Endodermal cell (in vitro differentiated cells): ENCODE measurements at regions not wholly inside any gene's neighbourhood (a gene's known extent, or its start where the extent isn't known, plus 50 kb on each side); places are given as distances from the start of the nearest gene placed in this dataset.

Experiments
- DNase-seq: peaks from one replicate; pipeline ENCODE4 v3.0.0-alpha.2; 2017
- H3K27ac ChIP-seq: 2 replicates; pipeline ENCODE4 v1.5.1; 2013; ENCODE audit warnings: mild to moderate bottlenecking, low read depth, low read length, moderate library complexity
- H3K27me3 ChIP-seq: 2 replicates; pipeline ENCODE4 v1.6.1; 2013; ENCODE audit warnings: mild to moderate bottlenecking, low read length, moderate library complexity; ENCODE audit not compliant: insufficient read depth, control insufficient read depth, poor library complexity, severe bottlenecking
- H3K36me3 ChIP-seq: 2 replicates; pipeline ENCODE4 v1.7.0; 2013; ENCODE audit warnings: mild to moderate bottlenecking, low read length, moderate library complexity; ENCODE audit not compliant: control insufficient read depth, insufficient read depth
- H3K4me1 ChIP-seq: one replicate; pipeline ENCODE4 v1.7.0; 2013; ENCODE audit warnings: low read length; ENCODE audit not compliant: control insufficient read depth, insufficient read depth
- H3K4me3 ChIP-seq: 2 replicates; pipeline ENCODE4 v1.5.1; 2013; ENCODE audit warnings: mild to moderate bottlenecking, low read length, moderate library complexity
- H3K9ac ChIP-seq: 2 replicates; pipeline ENCODE4 v1.6.1; 2013; ENCODE audit warnings: mild to moderate bottlenecking, low read length, moderate library complexity; ENCODE audit not compliant: poor library complexity, severe bottlenecking; ENCODE audit errors: extremely low read depth
- H3K9me3 ChIP-seq: 2 replicates; pipeline ENCODE4 v1.6.1; 2013; ENCODE audit warnings: mild to moderate bottlenecking, low read length, moderate library complexity; ENCODE audit not compliant: control insufficient read depth
- H3K27ac Mint-ChIP-seq: 2 replicates; pipeline ENCODE4 v1.8.0; 2020; ENCODE audit warnings: mixed read lengths
- H3K27me3 Mint-ChIP-seq: 2 replicates; pipeline ENCODE4 v1.8.0; 2021; ENCODE audit warnings: mild to moderate bottlenecking, mixed read lengths; ENCODE audit not compliant: insufficient read depth
- H3K36me3 Mint-ChIP-seq: 2 replicates; pipeline ENCODE4 v1.8.0; 2020; ENCODE audit warnings: low read depth, mixed read lengths
- H3K4me1 Mint-ChIP-seq: 2 replicates; pipeline ENCODE4 v1.8.0; 2020; ENCODE audit warnings: mixed read lengths
- H3K4me3 Mint-ChIP-seq: 2 replicates; pipeline ENCODE4 v1.8.0; 2020; ENCODE audit warnings: mild to moderate bottlenecking, moderate library complexity, mixed read lengths
- H3K9me3 Mint-ChIP-seq: 2 replicates; pipeline ENCODE4 v1.8.0; 2020; ENCODE audit warnings: mild to moderate bottlenecking, mixed read lengths
- WGBS, 2 experiments: methylation state at CpG; one replicate each; pipeline versions ENCODE4 v1.1.5 to v1.1.7; 2013; ENCODE audit warnings: missing lambda C conversion rate in 2 of 2, mixed read lengths in 1 of 2; ENCODE audit not compliant: insufficient coverage in 1 of 2, insufficient read length in 1 of 2; 5-methylcytosine and 5-hydroxymethylcytosine counted together
- TF ChIP-seq, protein P1 (sequence below): fragments of 200-600 bp; sonication (generic); conservative IDR thresholded peaks from 2 replicates; pipeline ENCODE4 v1.5.0; 2021; ENCODE audit warnings: antibody characterized with exemption, mild to moderate bottlenecking

DNA sequence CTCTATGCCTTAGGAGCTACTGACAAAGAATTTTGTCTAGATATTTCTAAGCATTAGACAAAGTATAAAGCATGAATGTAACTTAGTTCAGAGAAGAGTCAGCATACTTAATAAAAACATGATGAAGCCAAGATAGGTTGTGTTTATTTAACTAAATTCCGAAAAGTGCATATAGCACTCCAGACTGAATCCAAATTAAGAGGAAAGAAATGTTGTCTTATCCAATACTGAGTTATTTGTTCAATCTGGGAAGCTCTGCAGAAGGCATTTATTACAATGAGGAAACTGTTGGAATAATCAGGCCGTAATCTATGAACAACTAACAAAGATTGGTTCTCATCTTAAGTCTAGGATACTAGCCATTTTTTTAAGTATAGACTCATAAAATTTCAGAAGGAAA, 100.2 kb downstream of the TNFSF18 start:
- TF ChIP-seq, protein P1, sequence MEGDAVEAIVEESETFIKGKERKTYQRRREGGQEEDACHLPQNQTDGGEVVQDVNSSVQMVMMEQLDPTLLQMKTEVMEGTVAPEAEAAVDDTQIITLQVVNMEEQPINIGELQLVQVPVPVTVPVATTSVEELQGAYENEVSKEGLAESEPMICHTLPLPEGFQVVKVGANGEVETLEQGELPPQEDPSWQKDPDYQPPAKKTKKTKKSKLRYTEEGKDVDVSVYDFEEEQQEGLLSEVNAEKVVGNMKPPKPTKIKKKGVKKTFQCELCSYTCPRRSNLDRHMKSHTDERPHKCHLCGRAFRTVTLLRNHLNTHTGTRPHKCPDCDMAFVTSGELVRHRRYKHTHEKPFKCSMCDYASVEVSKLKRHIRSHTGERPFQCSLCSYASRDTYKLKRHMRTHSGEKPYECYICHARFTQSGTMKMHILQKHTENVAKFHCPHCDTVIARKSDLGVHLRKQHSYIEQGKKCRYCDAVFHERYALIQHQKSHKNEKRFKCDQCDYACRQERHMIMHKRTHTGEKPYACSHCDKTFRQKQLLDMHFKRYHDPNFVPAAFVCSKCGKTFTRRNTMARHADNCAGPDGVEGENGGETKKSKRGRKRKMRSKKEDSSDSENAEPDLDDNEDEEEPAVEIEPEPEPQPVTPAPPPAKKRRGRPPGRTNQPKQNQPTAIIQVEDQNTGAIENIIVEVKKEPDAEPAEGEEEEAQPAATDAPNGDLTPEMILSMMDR, result no peak
- H3K36me3 Mint-ChIP-seq, result no peaks in the 10 kb centered on the region
- Histone ChIP-seq H3K36me3 (no peaks in the 10 kb centered on the region), H3K9ac (no peak overlapping the region), H3K4me1 (peaks cover 4% of the 10 kb centered on the region), H3K9me3 (no peaks in the 10 kb centered on the region), H3K27me3 (no peaks in the 10 kb centered on the region), H3K27ac (no peak overlapping the region), H3K4me3 (no peak overlapping the region)
- WGBS, 2 experiments, result 88 to 89% methylated on average over 1 to 2 of the region's 2 CpGs
- no peak for DNase-seq
- peaks cover 7% of the 10 kb centered on the region for H3K4me1 Mint-ChIP-seq
- H3K4me3 Mint-ChIP-seq, result no peak overlapping the region
- H3K9me3 Mint-ChIP-seq, result no peaks in the 10 kb centered on the region
- H3K27me3 Mint-ChIP-seq, result no peaks in the 10 kb centered on the region
- no peak overlapping the region for H3K27ac Mint-ChIP-seq

DNA sequence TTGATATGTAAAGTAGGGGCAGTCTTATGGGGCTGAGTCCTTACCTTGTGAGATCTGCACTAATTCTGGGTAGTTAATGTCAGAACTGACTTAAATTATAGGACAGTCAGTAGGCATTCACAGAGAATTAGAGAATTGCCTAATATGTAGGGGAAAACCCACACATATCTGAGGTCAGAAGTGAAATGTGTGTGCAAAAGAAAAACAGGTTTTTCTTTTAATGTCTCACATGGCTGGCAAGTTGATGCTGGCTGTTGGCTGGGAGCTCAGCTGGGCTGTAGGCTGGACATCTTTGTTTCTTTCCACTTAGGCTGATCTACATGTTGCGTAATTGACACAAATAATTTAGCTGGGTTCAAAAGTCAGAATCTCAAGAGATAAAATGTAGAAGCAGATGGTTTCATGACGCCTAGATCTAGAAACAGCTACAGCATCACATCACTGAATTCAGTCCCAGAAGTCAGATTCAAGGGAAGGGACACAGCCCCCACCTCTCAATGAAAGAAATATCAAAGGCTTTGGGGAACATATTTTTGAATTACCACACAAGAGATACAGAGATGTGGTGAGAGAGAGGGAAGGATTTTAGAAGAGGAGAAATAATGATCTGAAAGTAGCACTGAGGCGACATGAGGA, 98.9 kb downstream of the TNFSF18 start:
- TF ChIP-seq, protein P1, result no peak
- Histone ChIP-seq H3K9me3 (no peaks in the 10 kb centered on the region), H3K27me3 (no peaks in the 10 kb centered on the region), H3K9ac (no peak overlapping the region), H3K4me1 (peaks cover 5% of the 10 kb centered on the region), H3K27ac (no peak overlapping the region), H3K36me3 (no peaks in the 10 kb centered on the region), H3K4me3 (no peak overlapping the region)
- DNase-seq, result no peak
- Mint-ChIP-seq H3K4me1 (peaks cover 15% of the 10 kb centered on the region), H3K27ac (no peak overlapping the region), H3K36me3 (no peaks in the 10 kb centered on the region), H3K9me3 (no peaks in the 10 kb centered on the region), H3K4me3 (no peak overlapping the region), H3K27me3 (no peaks in the 10 kb centered on the region)
- WGBS, 2 experiments, result 94 to 100% methylated on average over 1 to 3 of the region's 3 CpGs

DNA sequence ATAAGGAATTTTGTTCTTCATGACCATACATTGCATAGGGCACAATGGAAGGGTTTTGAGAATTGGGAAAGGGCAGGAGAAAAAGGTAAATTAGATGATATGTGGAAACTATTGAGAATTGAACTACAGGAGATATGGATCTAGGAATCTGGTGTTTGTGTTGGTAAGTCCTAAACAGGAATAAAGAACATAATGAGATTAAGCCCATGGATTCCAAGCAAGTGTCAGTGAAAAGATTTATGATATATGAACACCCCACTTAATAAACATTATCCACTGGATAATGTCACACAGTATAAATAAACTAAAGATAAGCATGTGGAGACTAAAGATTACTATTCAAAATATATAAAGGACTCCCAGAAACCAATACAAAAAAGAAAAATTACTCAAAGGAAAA, 98.2 kb downstream of the TNFSF18 start:
- Histone ChIP-seq H3K36me3 (no peaks in the 10 kb centered on the region), H3K27ac (no peak overlapping the region), H3K4me3 (no peak overlapping the region), H3K27me3 (no peaks in the 10 kb centered on the region), H3K4me1 (peaks cover 7% of the 10 kb centered on the region), H3K9me3 (no peaks in the 10 kb centered on the region), H3K9ac (no peak overlapping the region)
- H3K4me1 Mint-ChIP-seq, result peaks cover 19% of the 10 kb centered on the region
- TF ChIP-seq, protein P1, result no peak
- no peak overlapping the region for H3K4me3 Mint-ChIP-seq
- no peaks in the 10 kb centered on the region for H3K27me3 Mint-ChIP-seq
- H3K9me3 Mint-ChIP-seq, result no peaks in the 10 kb centered on the region
- no peak for DNase-seq
- no peak overlapping the region for H3K27ac Mint-ChIP-seq
- no peaks in the 10 kb centered on the region for H3K36me3 Mint-ChIP-seq
